GM19351 (cell line): ENCODE measurements at regions not wholly inside any gene's neighbourhood (a gene's known extent, or its start where the extent isn't known, plus 50 kb on each side); places are given as distances from the start of the nearest gene placed in this dataset.
"Not testable (repeated sequence)": the region's sequence is repeated elsewhere in the genome, so short reads cannot be mapped to it uniquely, and the experiment has no call there.

Experiments
- ATAC-seq: cut with Tn5 transposase; IDR thresholded peaks from one replicate; pipeline ENCODE4 v1.9.1; 2021; ENCODE audit warnings: mild to moderate bottlenecking, moderate library complexity; ENCODE audit not compliant: unreplicated experiment

GRCh38 chrX:108892501-108892900 lies 156.1 kb upstream of the IRS4 start:
- ATAC-seq: no peak

- no peak for ATAC-seq
Observed at GRCh38 chrX:108875548-108875947, 139.2 kb upstream of the IRS4 start.

GRCh38 chrX:108843039-108843438 lies 106.7 kb upstream of the IRS4 start:
- not testable (repeated sequence) for ATAC-seq

DNA sequence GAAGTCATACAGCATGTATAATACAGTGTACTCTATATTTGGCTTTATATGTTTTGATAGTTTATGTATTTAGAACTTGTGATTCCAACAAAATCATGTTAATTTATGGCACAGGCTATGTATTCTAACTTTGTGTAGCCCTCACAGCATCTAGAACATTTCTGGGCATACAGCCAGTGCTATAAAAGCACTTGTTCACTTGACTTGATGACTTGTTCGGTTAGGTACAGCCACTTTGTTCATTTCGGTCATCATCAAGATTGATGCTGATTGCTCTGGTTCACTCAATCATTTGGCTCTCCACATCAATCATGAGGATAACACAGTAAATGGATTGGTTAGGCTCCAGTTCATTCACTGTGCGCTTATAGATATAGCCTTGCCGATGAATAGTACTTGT lies 97.6 kb upstream of the IRS4 start:
- no peak for ATAC-seq

- ATAC-seq: no peak
Observed at GRCh38 chrX:108811891-108812290, 75.5 kb upstream of the IRS4 start.

DNA sequence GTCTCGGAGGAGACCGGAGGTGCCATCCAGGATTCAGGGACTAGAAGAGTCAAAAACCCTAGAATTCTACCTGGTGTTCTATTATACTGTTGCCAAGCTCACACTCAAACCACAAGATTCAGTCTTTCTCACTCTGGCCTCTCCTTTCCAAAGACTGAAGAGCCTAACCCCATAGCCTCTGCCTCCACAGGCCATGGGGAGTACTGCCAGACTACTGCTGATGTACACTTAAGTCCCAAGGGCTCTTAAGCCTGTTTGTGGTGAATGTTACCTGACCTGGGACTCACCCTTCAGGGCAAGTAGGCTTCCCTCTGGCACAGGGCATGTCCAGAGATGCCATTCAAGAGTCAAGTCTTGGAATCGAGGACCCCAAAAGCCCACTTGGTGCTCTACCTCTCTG lies 58.9 kb upstream of the IRS4 start:
- no peak for ATAC-seq
